ENCODE measurements at regions not wholly inside any gene's neighbourhood (a gene's known extent, or its start where the extent isn't known, plus 50 kb on each side); places are given as distances from the start of the nearest gene placed in this dataset.
A peak's percentile ranks its signal among the peaks of the same experiment; 100 is the strongest.

- DNase-seq (ENCODE audit: low spot score): no peak
These were observed 116.9 kb downstream of the DUSP10 start for GRCh38 chr1:221625026-221625425.

- no peak for DNase-seq (ENCODE audit: low spot score)
These were observed 115.8 kb downstream of the DUSP10 start for GRCh38 chr1:221626041-221626440.

DNA sequence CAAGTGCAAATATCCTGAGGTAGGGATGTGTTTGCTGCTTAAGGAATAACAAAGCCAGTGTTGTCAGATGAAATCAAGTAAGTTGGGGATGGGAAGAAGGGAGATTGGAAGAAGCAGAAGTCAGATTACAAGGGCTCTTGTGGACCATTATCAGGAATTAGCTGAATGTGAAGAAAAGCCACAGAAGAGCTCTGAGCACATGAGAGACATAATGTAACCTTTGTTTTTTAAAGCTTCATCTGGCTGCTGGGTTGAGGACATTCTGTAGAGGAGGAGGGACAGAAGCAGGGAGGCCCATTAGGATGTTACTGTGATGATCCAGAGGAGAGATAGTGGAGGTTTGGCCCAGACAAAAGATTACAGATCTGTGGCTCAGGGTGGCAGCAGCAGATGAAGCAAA lies 111.7 kb downstream of the DUSP10 start:
- DNase-seq (ENCODE audit: low spot score): no peak

DNA sequence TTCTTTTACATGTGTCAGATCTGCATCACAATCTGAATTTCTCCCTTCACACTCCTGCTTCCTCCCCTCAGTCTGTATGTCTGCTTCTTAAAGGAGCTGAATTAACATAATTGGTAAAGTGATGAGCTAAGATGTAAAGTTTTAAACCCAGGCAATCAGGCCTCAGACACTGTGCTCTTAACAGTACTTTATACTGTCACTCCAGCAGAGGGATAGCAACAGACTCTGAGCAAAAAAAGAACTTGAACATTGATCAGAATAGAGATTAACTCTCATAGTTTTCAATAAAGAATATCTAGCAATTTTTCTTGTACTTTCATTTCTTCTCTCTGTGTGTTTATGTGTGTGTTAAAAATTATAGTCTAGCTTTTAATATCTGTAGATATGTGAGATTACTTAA lies 110.3 kb downstream of the DUSP10 start:
- no peak for DNase-seq (ENCODE audit: low spot score)

DNA sequence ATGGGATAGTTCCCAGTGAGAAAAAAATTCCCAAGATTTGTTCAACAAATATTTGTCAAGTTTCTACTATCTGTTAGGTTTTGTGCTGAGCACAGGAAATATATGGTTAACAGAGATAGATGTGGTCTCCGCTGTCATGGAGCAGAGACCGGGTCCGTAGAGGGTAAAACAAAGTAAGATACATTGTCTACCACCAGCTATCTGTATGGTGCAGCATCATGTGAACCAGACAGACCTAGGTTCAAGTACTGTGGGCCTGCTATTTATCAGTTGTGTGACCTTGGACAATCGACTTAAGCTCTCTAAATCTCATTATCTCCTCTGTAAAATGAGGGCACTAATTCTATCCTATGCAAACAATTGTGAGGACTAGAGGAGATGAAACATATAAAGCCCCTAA lies 109.8 kb downstream of the DUSP10 start:
- DNase-seq (ENCODE audit: low spot score): no peak

- no peak for DNase-seq (ENCODE audit: low spot score)
These were observed 108.0 kb downstream of the DUSP10 start for GRCh38 chr1:221633841-221634409.

GRCh38 chr1:221634606-221635005 lies 107.3 kb downstream of the DUSP10 start:
- no peak for DNase-seq (ENCODE audit: low spot score)

DNA sequence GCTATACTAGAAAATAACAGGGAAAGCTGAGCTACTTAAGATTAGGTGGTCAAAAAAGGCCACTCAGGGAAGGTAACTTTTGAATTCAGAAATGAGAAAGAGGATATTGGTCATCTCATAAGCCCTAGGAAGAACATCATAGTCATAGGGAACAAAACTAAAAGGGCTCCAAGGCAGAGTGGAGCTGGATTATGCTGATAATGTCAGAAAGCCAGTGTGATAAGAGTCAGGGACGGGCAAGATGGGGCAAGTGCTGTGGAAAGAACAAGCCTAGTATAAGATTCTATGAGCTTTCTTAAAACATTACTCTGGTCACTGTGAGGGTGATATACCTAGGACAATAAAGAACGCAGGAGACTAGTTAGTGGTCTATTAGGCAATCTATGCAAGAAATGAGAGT lies 106.6 kb downstream of the DUSP10 start:
- DNase-seq (ENCODE audit: low spot score): no peak

GRCh38 chr1:221636096-221636495 lies 105.8 kb downstream of the DUSP10 start:
- DNase-seq (ENCODE audit: low spot score): no peak

- no peak for DNase-seq (ENCODE audit: low spot score)
These were observed 104.9 kb downstream of the DUSP10 start for GRCh38 chr1:221636967-221637366.

DNA sequence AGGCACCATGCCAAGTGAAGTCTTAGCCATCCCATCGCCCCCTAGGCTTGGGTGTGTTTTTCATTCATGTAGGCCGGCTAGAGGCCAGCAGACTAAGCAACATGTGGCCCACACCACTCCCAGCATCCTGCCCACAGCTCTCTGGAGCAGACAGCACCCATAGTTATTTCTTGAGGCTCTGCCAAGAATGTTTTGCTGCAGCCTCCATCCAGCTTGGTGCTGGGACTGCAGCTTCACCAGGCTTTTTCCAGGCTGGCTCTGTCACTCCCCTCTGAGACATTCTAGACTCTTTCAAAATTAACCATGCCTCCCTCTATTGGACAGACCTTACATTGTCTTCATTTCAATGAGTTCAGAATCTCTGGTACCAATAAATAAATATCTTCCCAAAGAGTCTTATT lies 104.2 kb downstream of the DUSP10 start:
- DNase-seq (ENCODE audit: low spot score): peak; percentile 79

DNA sequence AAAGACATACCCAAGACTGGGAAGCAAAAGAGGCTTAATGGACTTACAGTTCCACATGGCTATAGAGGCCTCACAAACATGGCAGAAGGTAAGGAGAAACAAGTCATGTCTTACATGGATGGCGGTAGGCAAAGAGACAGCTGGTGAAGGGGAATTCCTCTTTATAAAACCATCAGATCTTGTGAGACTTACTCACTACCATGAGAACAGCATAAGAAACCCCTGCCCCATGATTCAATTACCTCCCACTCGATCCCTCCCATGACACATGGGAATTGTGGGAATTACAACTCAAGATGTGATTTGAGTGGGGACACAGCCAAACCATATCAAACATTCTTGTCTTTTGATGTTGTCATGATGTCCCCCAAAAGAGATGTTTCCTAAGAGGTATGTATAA lies 103.3 kb downstream of the DUSP10 start:
- DNase-seq (ENCODE audit: low spot score): no peak

- no peak for DNase-seq (ENCODE audit: low spot score)
These were observed 100.1 kb downstream of the DUSP10 start for GRCh38 chr1:221641811-221642210.

GRCh38 chr1:221643404-221644144 lies 98.3 kb downstream of the DUSP10 start:
- no peak for DNase-seq (ENCODE audit: low spot score)

GRCh38 chr1:221644145-221644448 lies 97.8 kb downstream of the DUSP10 start:
- DNase-seq (ENCODE audit: low spot score): no peak

DNA sequence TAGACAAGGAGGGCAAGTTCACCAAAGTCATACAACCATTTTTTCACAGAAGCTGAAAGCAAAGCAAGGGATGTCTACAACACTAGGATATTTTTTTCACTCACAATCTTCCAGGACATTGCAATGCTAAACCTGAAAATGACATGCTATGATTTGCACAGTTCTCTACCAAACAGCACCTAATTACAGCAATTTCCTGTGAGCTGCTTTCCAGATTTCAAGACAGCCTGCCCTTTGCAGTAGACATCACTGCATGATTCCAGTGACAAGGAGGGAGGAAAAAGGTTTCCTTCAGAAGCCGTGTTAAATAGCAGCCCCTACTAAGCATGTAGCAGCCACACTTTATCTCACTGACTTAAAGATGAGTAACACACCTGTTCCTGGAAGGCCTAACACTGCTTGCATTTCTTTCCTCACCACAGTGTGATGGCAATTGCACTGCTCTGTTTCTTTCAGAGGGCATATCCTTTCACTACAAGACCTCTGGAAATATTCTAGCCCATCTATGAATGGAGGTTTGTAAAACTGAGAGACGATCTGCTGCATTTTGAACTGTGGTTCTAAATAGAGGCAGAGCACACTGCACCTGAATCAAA lies 97.1 kb downstream of the DUSP10 start:
- DNase-seq (ENCODE audit: low spot score): no peak

GRCh38 chr1:221648201-221648600 lies 93.7 kb downstream of the DUSP10 start:
- DNase-seq (ENCODE audit: low spot score): no peak

Data from A172 (cell line).